Endodermal cell (in vitro differentiated cells): ENCODE measurements at regions not wholly inside any gene's neighbourhood (a gene's known extent, or its start where the extent isn't known, plus 50 kb on each side); places are given as distances from the start of the nearest gene placed in this dataset.
"Not testable (repeated sequence)": the region's sequence is repeated elsewhere in the genome, so short reads cannot be mapped to it uniquely, and the experiment has no call there.

Experiments used
- DNase-seq: peaks from one replicate; pipeline ENCODE4 v3.0.0-alpha.2; 2017
- H3K27ac ChIP-seq: 2 replicates; pipeline ENCODE4 v1.5.1; 2013; ENCODE audit warnings: mild to moderate bottlenecking, low read depth, low read length, moderate library complexity
- H3K27me3 ChIP-seq: 2 replicates; pipeline ENCODE4 v1.6.1; 2013; ENCODE audit warnings: mild to moderate bottlenecking, low read length, moderate library complexity; ENCODE audit not compliant: insufficient read depth, control insufficient read depth, poor library complexity, severe bottlenecking
- H3K36me3 ChIP-seq: 2 replicates; pipeline ENCODE4 v1.7.0; 2013; ENCODE audit warnings: mild to moderate bottlenecking, low read length, moderate library complexity; ENCODE audit not compliant: control insufficient read depth, insufficient read depth
- H3K4me1 ChIP-seq: one replicate; pipeline ENCODE4 v1.7.0; 2013; ENCODE audit warnings: low read length; ENCODE audit not compliant: control insufficient read depth, insufficient read depth
- H3K4me3 ChIP-seq: 2 replicates; pipeline ENCODE4 v1.5.1; 2013; ENCODE audit warnings: mild to moderate bottlenecking, low read length, moderate library complexity
- H3K9ac ChIP-seq: 2 replicates; pipeline ENCODE4 v1.6.1; 2013; ENCODE audit warnings: mild to moderate bottlenecking, low read length, moderate library complexity; ENCODE audit not compliant: poor library complexity, severe bottlenecking; ENCODE audit errors: extremely low read depth
- H3K9me3 ChIP-seq: 2 replicates; pipeline ENCODE4 v1.6.1; 2013; ENCODE audit warnings: mild to moderate bottlenecking, low read length, moderate library complexity; ENCODE audit not compliant: control insufficient read depth
- H3K27ac Mint-ChIP-seq: 2 replicates; pipeline ENCODE4 v1.8.0; 2020; ENCODE audit warnings: mixed read lengths
- H3K27me3 Mint-ChIP-seq: 2 replicates; pipeline ENCODE4 v1.8.0; 2021; ENCODE audit warnings: mild to moderate bottlenecking, mixed read lengths; ENCODE audit not compliant: insufficient read depth
- H3K36me3 Mint-ChIP-seq: 2 replicates; pipeline ENCODE4 v1.8.0; 2020; ENCODE audit warnings: low read depth, mixed read lengths
- H3K4me1 Mint-ChIP-seq: 2 replicates; pipeline ENCODE4 v1.8.0; 2020; ENCODE audit warnings: mixed read lengths
- H3K4me3 Mint-ChIP-seq: 2 replicates; pipeline ENCODE4 v1.8.0; 2020; ENCODE audit warnings: mild to moderate bottlenecking, moderate library complexity, mixed read lengths
- H3K9me3 Mint-ChIP-seq: 2 replicates; pipeline ENCODE4 v1.8.0; 2020; ENCODE audit warnings: mild to moderate bottlenecking, mixed read lengths
- WGBS, 2 experiments: methylation state at CpG; one replicate each; pipeline versions ENCODE4 v1.1.5 to v1.1.7; 2013; ENCODE audit warnings: missing lambda C conversion rate in 2 of 2, mixed read lengths in 1 of 2; ENCODE audit not compliant: insufficient coverage in 1 of 2, insufficient read length in 1 of 2; 5-methylcytosine and 5-hydroxymethylcytosine counted together
- TF ChIP-seq, protein P1 (sequence below): fragments of 200-600 bp; sonication (generic); conservative IDR thresholded peaks from 2 replicates; pipeline ENCODE4 v1.5.0; 2021; ENCODE audit warnings: antibody characterized with exemption, mild to moderate bottlenecking

DNA sequence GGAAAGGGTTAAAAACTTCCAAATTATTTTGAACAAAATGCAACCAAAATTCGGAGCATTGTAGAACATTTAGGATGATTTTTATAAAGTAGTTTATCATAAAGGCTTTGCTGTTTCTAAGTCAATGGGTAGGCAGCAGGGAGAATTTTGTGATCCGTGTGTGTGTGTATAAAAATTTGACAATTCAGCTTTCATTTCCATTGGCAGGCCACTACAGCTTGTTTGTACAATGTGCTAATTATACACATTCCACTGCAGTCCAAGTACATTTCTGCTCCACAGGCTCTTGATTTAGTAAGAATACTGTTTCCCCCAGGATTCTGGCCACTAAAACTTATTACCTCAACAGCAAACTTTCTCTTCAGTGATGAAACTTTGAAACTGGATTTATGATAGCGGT lies 71.8 kb upstream of the LTBP1 start:
- WGBS, 2 experiments = 93 to 100% methylated on average over 1 to 3 of the region's 3 CpGs
- H3K27me3 ChIP-seq = no peaks in the 10 kb centered on the region
- no peaks in the 10 kb centered on the region for H3K9me3 ChIP-seq
- H3K4me1 Mint-ChIP-seq = no peaks in the 10 kb centered on the region
- H3K4me3 ChIP-seq = no peak overlapping the region
- no peak overlapping the region for H3K4me3 Mint-ChIP-seq
- no peak overlapping the region for H3K9ac ChIP-seq
- H3K27ac ChIP-seq = no peak overlapping the region
- no peaks in the 10 kb centered on the region for H3K36me3 Mint-ChIP-seq
- TF ChIP-seq, protein P1, sequence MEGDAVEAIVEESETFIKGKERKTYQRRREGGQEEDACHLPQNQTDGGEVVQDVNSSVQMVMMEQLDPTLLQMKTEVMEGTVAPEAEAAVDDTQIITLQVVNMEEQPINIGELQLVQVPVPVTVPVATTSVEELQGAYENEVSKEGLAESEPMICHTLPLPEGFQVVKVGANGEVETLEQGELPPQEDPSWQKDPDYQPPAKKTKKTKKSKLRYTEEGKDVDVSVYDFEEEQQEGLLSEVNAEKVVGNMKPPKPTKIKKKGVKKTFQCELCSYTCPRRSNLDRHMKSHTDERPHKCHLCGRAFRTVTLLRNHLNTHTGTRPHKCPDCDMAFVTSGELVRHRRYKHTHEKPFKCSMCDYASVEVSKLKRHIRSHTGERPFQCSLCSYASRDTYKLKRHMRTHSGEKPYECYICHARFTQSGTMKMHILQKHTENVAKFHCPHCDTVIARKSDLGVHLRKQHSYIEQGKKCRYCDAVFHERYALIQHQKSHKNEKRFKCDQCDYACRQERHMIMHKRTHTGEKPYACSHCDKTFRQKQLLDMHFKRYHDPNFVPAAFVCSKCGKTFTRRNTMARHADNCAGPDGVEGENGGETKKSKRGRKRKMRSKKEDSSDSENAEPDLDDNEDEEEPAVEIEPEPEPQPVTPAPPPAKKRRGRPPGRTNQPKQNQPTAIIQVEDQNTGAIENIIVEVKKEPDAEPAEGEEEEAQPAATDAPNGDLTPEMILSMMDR = no peak
- no peaks in the 10 kb centered on the region for H3K27me3 Mint-ChIP-seq
- no peaks in the 10 kb centered on the region for H3K36me3 ChIP-seq
- peaks cover 6% of the 10 kb centered on the region for H3K9me3 Mint-ChIP-seq
- no peaks in the 10 kb centered on the region for H3K4me1 ChIP-seq
- H3K27ac Mint-ChIP-seq = no peak overlapping the region
- DNase-seq = no peak

DNA sequence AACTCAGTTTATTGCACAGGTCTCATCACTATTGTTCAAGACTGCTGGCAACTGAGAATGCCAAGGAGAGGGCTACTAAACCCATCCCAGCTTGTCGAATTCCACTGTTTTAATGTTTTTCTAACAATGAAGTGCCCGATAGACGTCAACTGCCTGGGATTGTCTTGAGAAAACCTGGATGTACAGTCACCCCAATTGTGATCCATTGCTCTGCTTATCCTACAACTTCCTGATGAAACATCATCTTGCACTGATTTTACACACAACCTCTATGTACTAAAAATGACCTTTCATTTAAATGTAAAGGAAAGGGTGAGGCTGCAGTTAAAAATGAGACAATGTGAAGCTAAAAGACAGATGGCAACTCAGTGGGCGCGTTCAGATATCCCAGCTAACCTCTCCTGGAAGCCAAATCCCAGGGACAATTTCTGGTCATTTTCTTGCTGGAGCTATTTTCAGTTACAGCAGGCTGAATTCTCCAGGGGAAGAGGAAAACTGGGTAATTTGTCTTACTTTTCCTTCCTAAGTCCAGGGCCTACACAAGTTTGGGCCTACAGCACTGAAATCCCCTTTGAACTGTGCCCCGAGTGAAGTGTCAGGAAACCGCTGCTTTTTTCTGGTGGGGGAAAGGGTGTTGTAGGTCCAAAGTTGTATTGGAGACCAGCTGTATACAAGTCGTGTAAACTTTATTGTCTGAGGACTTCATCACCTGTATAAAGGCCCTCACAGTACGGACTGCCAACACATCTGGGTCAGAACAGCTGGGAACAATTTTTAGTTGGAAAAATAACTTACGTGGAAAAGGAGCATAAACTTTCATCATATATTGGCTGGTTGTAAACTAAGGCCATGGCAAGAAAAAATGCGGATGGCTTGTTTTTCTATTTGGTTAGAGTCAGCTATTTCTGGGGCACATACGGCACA lies 68.9 kb upstream of the LTBP1 start:
- Histone ChIP-seq H3K27ac (no peak overlapping the region), H3K9ac (no peak overlapping the region), H3K36me3 (no peaks in the 10 kb centered on the region), H3K4me3 (no peak overlapping the region), H3K27me3 (no peaks in the 10 kb centered on the region), H3K4me1 (no peaks in the 10 kb centered on the region), H3K9me3 (no peaks in the 10 kb centered on the region)
- Mint-ChIP-seq H3K27ac (no peak overlapping the region), H3K9me3 (no peaks in the 10 kb centered on the region), H3K4me1 (no peaks in the 10 kb centered on the region), H3K27me3 (no peaks in the 10 kb centered on the region), H3K4me3 (no peak overlapping the region), H3K36me3 (no peaks in the 10 kb centered on the region)
- 92 to 95% methylated on average over 11 to 12 of the region's 12 CpGs for WGBS, 2 experiments
- no peak for DNase-seq
- TF ChIP-seq, protein P1 = no peak

DNA sequence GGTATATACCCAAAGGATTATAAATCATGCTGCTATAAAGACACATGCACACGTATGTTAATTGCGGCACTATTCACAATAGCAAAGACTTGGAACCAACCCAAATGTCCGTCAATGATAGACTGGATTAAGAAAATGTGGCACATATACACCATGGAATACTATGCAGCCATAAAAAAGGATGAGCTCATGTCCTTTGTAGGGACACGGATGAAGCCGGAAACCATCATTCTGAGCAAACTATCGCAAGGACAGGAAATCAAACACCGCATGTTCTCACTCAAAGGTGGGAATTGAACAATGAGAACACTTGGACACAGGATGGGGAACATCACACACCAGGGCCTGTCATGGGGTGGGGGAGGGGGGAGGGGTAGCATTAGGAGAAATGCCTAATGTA lies 66.8 kb upstream of the LTBP1 start:
- H3K9me3 Mint-ChIP-seq, H3K27ac Mint-ChIP-seq, H3K27me3 ChIP-seq, H3K36me3 Mint-ChIP-seq, H3K4me3 ChIP-seq, H3K36me3 ChIP-seq, H3K9me3 ChIP-seq, H3K4me3 Mint-ChIP-seq, DNase-seq, H3K27me3 Mint-ChIP-seq, H3K4me1 ChIP-seq, H3K27ac ChIP-seq, H3K4me1 Mint-ChIP-seq, H3K9ac ChIP-seq: not testable (repeated sequence)
- WGBS, 2 experiments = 97 to 100% methylated on average over 1 to 4 of the region's 7 CpGs
